GM12878 (cell line): ENCODE measurements at regions not wholly inside any gene's neighbourhood (a gene's known extent, or its start where the extent isn't known, plus 50 kb on each side); places are given as distances from the start of the nearest gene placed in this dataset.
A peak's percentile ranks its signal among the peaks of the same experiment; 100 is the strongest.

Source experiments
- ATAC-seq: fragments of 200-7000 bp; cut with Tn5 transposase; 3 replicates; pipeline ENCODE4 v1.9.1; 2020; ENCODE audit warnings: mild to moderate bottlenecking, moderate library complexity
- BruUV-seq: library from RNA; stranded (reverse); fragments of 400-500 nt; replicated peaks from 2 replicates; lab custom pipeline; 2021; lab: Mats Ljungman, UMichigan
- CTCF ChIA-PET: fragments of 300-600 bp; sonication (Branson Sonifier 250); formaldehyde crosslinking; extraction: SDS; loops from one replicate; lab custom pipeline; 2021; ENCODE audit warnings: inconsistent platforms; lab: Yijun Ruan, JAX
- POLR2A ChIA-PET: fragments of 350-600 bp; formaldehyde crosslinking; extraction: SDS; loops from one replicate; lab custom pipeline; 2021; ENCODE audit warnings: inconsistent platforms; lab: Charles Lee
- RAD21 ChIA-PET: fragments of 300-600 bp; sonication (Branson Sonifier 250); formaldehyde crosslinking; loops from one replicate; lab custom pipeline; 2023; ENCODE audit warnings: antibody characterized with exemption; ENCODE audit not compliant: unreplicated experiment; lab: Charles Lee
- SMC1A ChIA-PET: fragments of 300-600 bp; sonication (Branson Sonifier 250); formaldehyde crosslinking; loops from one replicate; lab custom pipeline; 2023; ENCODE audit not compliant: unreplicated experiment, uncharacterized antibody; lab: Charles Lee
- DNase-seq: peaks from one replicate; pipeline ENCODE4 v3.0.0-alpha.2; 2011; ENCODE audit warnings: low read depth, low spot score
- FAIRE-seq: peaks from 3 replicates; lab custom pipeline; 2011; peaks lifted over from hg19 to GRCh38; lab: Jason Lieb, UNC
- H2AFZ ChIP-seq: 2 replicates; pipeline ENCODE4 v1.6.0; 2011; ENCODE audit warnings: low read depth, low read length, control low read depth; ENCODE audit not compliant: control insufficient read depth
- H3K27ac ChIP-seq: 2 replicates; pipeline ENCODE4 v1.5.1; 2011; ENCODE audit warnings: control low read depth; ENCODE audit not compliant: control insufficient read depth, insufficient read depth
- H3K27me3 ChIP-seq, 2 experiments: replicated peaks in 1 of 2; 2 replicates each; pipeline versions ENCODE4 v1.6.0 to v1.6.1; 2011; ENCODE audit warnings: low read length in 1 of 2; ENCODE audit not compliant: control insufficient read depth in 2 of 2, insufficient read depth in 2 of 2
- H3K36me3 ChIP-seq, 2 experiments: 2 replicates each; pipeline ENCODE4 v1.5.1; 2011; ENCODE audit warnings: low read length in 1 of 2; ENCODE audit not compliant: control insufficient read depth in 2 of 2, insufficient read depth in 2 of 2
- H3K4me1 ChIP-seq: 2 replicates; pipeline ENCODE4 v1.6.1; 2011; ENCODE audit warnings: mild to moderate bottlenecking, low read length, moderate library complexity, mixed read lengths; ENCODE audit not compliant: control insufficient read depth, insufficient read depth
- H3K4me2 ChIP-seq: 2 replicates; pipeline ENCODE4 v1.6.0; 2011; ENCODE audit warnings: control low read depth; ENCODE audit not compliant: control insufficient read depth, insufficient read depth
- H3K4me3 ChIP-seq: fragments of 200-600 bp; sonication (generic); 2 replicates; pipeline ENCODE4 v1.5.1; 2016
- H3K79me2 ChIP-seq: 2 replicates; pipeline ENCODE4 v1.6.0; 2011; ENCODE audit warnings: low read length; ENCODE audit not compliant: control insufficient read depth, insufficient read depth
- H3K9ac ChIP-seq: 2 replicates; pipeline ENCODE4 v1.8.0; 2011; ENCODE audit warnings: low read length, control low read depth, mixed read lengths; ENCODE audit not compliant: control insufficient read depth, insufficient read depth
- H3K9me3 ChIP-seq: replicated peaks from 3 replicates; pipeline ENCODE4 v1.5.1; 2011; ENCODE audit warnings: mild to moderate bottlenecking, low read length; ENCODE audit not compliant: control insufficient read depth, insufficient read depth
- H4K20me1 ChIP-seq: 2 replicates; pipeline ENCODE4 v1.6.0; 2011; ENCODE audit not compliant: control insufficient read depth, insufficient read depth
- ASH2L ChIP-seq: fragments of 300-600, 200-600 bp; sonication (generic); IDR thresholded peaks from 2 replicates; pipeline ENCODE4 v1.6.1; 2017; ENCODE audit warnings: low read depth, mild to moderate bottlenecking, borderline replicate concordance
- CREB1 ChIP-seq: IDR thresholded peaks from 2 replicates; pipeline ENCODE4 v1.6.1; 2012; ENCODE audit warnings: low read depth, mild to moderate bottlenecking, inconsistent platforms
- NR2F1 ChIP-seq: fragments of 450-650 bp; conservative IDR thresholded peaks from 2 replicates; pipeline ENCODE4 v1.6.1; 2017; ENCODE audit warnings: mild to moderate bottlenecking
- SIX5 ChIP-seq: IDR thresholded peaks from 2 replicates; pipeline ENCODE4 v1.6.1; 2011; ENCODE audit warnings: mild to moderate bottlenecking, low read depth, low read length, moderate library complexity; ENCODE audit not compliant: severe bottlenecking
- WGBS: methylation state at CpG from one replicate; pipeline ENCODE4 v1.1.6; 2016; ENCODE audit warnings: low lambda C conversion rate; ENCODE audit not compliant: insufficient replicate concordance, insufficient coverage; ENCODE audit errors: missing lambda C conversion rate; 5-methylcytosine and 5-hydroxymethylcytosine counted together
- in situ Hi-C: fragments of 300-500 bp; cut with MboI; formaldehyde crosslinking; loops from 9 replicates; pipeline ENCODE4 v1.14.3; 2018; ENCODE audit warnings: mixed read lengths
- intact Hi-C: fragments of 100-400 bp; cut with micrococcal nuclease; formaldehyde crosslinking; loops from one replicate; pipeline ENCODE4 v1.14.2; 2022; ENCODE audit not compliant: unreplicated experiment
- TF ChIP-seq, protein P1 (sequence below): fragments of 450-650 bp; IDR thresholded peaks from 2 replicates; pipeline ENCODE4 v1.6.1; 2017; ENCODE audit warnings: mild to moderate bottlenecking, moderate library complexity
- TF ChIP-seq, protein P2 (sequence below): IDR thresholded peaks from 2 replicates; pipeline ENCODE4 v1.6.1; 2012; ENCODE audit warnings: low read length, inconsistent platforms

DNA sequence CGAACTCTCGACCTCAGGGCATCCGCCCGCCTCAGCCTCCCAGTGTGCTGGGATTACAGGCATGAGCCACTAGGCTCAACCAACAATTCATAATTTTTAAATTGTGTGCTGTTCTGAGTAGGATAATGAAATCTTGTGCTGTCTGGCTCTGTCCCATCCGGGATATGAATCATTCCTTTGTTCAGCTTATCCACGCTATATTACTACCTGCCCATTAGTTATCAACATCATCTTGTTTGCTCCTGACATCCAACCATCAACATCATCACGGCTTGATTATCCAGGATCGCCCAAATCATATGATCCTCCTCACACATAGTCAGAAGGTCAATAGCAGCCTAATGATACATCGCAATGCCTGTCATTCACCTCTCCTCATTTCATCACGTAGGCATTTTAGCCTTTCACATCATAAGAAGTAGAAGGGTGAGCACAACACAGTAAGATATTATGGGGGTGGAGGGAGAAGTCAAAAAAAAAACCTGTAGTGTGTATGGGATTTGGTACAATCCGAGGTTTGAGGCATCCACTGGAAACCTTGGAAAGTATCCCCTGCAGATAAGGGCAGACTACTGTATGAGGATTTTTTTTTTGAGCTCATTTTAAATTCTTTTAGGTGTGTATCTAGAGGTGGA is 77.0 kb upstream of the SIAH1 start:
- no peak for FAIRE-seq
- POLR2A ChIA-PET = no interaction called here

DNA sequence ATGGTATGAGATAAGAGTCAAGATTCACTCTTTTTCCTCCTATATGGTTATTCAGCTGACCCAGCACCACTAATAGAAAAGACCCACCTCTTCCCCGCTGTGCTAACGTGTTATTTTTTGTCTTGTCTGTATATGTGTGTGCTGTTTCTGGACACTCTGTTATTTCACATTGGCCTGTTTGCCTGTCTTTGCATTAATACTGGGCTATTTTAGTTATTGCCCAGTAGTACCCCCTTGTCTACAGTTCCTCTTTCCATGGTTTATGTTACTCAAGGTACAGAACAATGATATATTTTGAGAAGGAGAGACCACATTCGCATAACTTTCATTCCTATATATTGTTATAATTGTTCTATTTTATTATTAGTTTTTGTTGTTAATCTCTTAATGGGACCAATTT is 74.0 kb upstream of the SIAH1 start:
- Histone ChIP-seq H3K4me1 (peaks cover 23% of the 10 kb centered on the region), H3K27me3 (no peaks in the 10 kb centered on the region), H3K27ac (peak overlapping the region; percentile 57), H3K9ac (no peak overlapping the region), H3K4me3 (no peak overlapping the region), H3K9me3 (no peaks in the 10 kb centered on the region; the same call in 1 of the 3 replicates), H3K79me2 (no peaks in the 10 kb centered on the region), H4K20me1 (no peaks in the 10 kb centered on the region), H3K36me3 (no peaks in the 10 kb centered on the region), H3K4me2 (peak overlapping the region; percentile 65), H2AFZ (no peak overlapping the region; the same call in 1 of the 2 replicates)
- ChIA-PET RAD21 (interaction anchor here (1.7 kb wide), 1 partner anchor 28 kb away, joined by 7 read pairs; no protein-coding TSS in a partner anchor), CTCF (no interaction called here), SMC1A (interaction anchor here (0.7 to 3.2 kb wide), 4 partner anchors 8 to 75 kb away, joined by 3 to 18 read pairs (median 4); no protein-coding TSS in a partner anchor), POLR2A (interaction anchor here (0.5 to 1.4 kb wide), 2 partner anchors 29 to 63 kb away, joined by 3 to 4 read pairs; no protein-coding TSS in a partner anchor)
- in situ Hi-C loops (no loop called here), intact Hi-C loops (loop anchor here (2.0 to 5.0 kb wide), 2 partner anchors 78 to 92 kb away; no protein-coding TSS in a partner anchor)
- peak; percentile 27 for DNase-seq
- ATAC-seq = peak; percentile 75
- FAIRE-seq = no peak
- BruUV-seq = no TSS peak
- 93% methylated on average over 3 of the region's 3 CpGs for WGBS
- TF ChIP-seq, protein P1, sequence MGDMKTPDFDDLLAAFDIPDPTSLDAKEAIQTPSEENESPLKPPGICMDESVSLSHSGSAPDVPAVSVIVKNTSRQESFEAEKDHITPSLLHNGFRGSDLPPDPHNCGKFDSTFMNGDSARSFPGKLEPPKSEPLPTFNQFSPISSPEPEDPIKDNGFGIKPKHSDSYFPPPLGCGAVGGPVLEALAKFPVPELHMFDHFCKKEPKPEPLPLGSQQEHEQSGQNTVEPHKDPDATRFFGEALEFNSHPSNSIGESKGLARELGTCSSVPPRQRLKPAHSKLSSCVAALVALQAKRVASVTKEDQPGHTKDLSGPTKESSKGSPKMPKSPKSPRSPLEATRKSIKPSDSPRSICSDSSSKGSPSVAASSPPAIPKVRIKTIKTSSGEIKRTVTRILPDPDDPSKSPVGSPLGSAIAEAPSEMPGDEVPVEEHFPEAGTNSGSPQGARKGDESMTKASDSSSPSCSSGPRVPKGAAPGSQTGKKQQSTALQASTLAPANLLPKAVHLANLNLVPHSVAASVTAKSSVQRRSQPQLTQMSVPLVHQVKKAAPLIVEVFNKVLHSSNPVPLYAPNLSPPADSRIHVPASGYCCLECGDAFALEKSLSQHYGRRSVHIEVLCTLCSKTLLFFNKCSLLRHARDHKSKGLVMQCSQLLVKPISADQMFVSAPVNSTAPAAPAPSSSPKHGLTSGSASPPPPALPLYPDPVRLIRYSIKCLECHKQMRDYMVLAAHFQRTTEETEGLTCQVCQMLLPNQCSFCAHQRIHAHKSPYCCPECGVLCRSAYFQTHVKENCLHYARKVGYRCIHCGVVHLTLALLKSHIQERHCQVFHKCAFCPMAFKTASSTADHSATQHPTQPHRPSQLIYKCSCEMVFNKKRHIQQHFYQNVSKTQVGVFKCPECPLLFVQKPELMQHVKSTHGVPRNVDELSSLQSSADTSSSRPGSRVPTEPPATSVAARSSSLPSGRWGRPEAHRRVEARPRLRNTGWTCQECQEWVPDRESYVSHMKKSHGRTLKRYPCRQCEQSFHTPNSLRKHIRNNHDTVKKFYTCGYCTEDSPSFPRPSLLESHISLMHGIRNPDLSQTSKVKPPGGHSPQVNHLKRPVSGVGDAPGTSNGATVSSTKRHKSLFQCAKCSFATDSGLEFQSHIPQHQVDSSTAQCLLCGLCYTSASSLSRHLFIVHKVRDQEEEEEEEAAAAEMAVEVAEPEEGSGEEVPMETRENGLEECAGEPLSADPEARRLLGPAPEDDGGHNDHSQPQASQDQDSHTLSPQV = no peak

More for the DNA sequence above, 77.0 kb upstream of the SIAH1 start:
- peaks cover 14% of the 10 kb centered on the region for H3K4me1 ChIP-seq
- SMC1A ChIA-PET = no interaction called here
- intact Hi-C loops (no loop called here), in situ Hi-C loops (no loop called here)
- no peak overlapping the region for H3K9ac ChIP-seq
- TF ChIP-seq CREB1 = no peak
- no peak for TF ChIP-seq NR2F1
- TF ChIP-seq SIX5 = no peak
- TF ChIP-seq ASH2L = no peak
- TF ChIP-seq, protein P2, sequence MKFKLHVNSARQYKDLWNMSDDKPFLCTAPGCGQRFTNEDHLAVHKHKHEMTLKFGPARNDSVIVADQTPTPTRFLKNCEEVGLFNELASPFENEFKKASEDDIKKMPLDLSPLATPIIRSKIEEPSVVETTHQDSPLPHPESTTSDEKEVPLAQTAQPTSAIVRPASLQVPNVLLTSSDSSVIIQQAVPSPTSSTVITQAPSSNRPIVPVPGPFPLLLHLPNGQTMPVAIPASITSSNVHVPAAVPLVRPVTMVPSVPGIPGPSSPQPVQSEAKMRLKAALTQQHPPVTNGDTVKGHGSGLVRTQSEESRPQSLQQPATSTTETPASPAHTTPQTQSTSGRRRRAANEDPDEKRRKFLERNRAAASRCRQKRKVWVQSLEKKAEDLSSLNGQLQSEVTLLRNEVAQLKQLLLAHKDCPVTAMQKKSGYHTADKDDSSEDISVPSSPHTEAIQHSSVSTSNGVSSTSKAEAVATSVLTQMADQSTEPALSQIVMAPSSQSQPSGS = no peak
- H3K27me3 ChIP-seq = no peaks in the 10 kb centered on the region
- DNase-seq (no peak), ATAC-seq (no peak)
- BruUV-seq = no TSS peak
- H3K36me3 ChIP-seq = no peaks in the 10 kb centered on the region
- CTCF ChIA-PET = interaction anchor here (1.0 to 1.6 kb wide), 2 partner anchors 108 to 161 kb away, joined by 3 to 4 read pairs; no protein-coding TSS in a partner anchor
- H3K27ac ChIP-seq = no peak overlapping the region
- no peak overlapping the region for H3K4me3 ChIP-seq
- H2AFZ ChIP-seq = no peak overlapping the region
- RAD21 ChIA-PET = no interaction called here
- H3K4me2 ChIP-seq = no peak overlapping the region
- 87% methylated on average over 11 of the region's 11 CpGs for WGBS
- H3K9me3 ChIP-seq = no peaks in the 10 kb centered on the region; the same call in 1 of the 3 replicates
- no peaks in the 10 kb centered on the region for H4K20me1 ChIP-seq
- no peaks in the 10 kb centered on the region for H3K79me2 ChIP-seq
